ENCODE measurements at regions not wholly inside any gene's neighbourhood (a gene's known extent, or its start where the extent isn't known, plus 50 kb on each side); places are given as distances from the start of the nearest gene placed in this dataset.

DNA sequence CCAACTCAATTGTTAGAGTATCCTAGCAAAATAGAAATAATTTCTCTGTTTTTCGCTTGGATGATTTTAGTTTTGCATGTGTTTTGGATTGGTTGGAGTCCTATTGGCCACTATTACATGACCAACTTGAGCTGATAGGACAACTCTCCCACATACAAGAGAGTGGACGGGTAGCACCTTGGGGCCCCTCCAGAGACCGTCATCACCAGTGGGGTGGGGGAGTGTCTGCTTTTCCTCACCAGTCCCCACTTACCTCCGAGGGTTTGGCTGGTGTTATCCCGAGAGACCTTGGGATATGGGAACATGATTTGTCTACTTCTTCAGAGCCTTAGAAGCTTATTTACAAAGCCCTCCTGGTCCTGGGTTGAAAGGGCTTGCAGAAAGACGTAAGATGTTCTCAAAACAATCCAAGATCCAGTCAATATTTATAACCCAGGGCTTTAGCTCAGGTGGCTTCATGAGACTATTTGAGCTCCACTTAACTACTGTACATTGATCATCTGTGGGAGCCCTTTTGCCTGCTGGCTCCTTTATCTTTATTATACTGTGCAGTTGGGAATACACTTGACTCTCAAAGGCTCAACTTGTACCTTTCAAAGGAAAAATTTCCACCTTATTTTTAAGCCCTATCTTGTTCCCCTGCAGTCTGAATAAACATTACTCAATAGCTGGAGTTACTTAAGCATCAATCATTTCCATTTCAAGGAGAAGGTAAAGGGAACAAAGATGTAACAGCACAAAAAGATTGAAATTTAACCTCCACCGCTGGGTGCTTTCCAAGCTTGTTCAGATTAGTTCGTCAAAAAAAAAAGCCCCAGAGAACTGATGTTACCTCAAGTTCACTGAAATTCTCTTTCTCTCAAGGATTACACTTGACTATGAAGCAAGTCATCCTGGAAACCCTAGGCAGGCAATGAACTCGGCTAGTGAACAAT, 119.7 kb downstream of the WDR11 start:
- DNase-seq (ENCODE audit: low read depth) = no peak
- no peak overlapping the region for H3K4me3 ChIP-seq (replicated peaks; ENCODE audit: low read depth, low read length)
- TF ChIP-seq, protein P1, sequence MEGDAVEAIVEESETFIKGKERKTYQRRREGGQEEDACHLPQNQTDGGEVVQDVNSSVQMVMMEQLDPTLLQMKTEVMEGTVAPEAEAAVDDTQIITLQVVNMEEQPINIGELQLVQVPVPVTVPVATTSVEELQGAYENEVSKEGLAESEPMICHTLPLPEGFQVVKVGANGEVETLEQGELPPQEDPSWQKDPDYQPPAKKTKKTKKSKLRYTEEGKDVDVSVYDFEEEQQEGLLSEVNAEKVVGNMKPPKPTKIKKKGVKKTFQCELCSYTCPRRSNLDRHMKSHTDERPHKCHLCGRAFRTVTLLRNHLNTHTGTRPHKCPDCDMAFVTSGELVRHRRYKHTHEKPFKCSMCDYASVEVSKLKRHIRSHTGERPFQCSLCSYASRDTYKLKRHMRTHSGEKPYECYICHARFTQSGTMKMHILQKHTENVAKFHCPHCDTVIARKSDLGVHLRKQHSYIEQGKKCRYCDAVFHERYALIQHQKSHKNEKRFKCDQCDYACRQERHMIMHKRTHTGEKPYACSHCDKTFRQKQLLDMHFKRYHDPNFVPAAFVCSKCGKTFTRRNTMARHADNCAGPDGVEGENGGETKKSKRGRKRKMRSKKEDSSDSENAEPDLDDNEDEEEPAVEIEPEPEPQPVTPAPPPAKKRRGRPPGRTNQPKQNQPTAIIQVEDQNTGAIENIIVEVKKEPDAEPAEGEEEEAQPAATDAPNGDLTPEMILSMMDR (IDR thresholded peaks at IDR 0.05; ENCODE audit: low read length, missing control alignments) = no peak

DNA sequence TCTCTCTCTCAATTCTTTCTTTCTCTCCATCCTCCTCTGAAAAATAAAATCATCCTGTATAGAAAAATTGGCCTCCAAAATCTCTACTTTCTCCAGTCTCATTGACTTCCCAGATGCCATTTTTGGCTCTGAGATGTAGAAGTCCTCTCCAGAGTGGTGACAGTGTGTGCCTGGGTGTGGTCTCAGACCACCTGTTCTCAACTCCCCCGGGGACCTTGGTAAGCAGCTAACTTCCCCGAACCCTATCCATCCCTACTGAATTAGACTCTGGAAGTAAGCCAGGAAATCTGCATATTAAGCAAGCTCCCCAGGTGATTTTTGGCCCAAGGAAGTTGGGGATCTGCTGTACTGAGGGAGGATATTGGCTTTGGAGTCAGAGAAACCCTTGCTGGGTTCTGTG, 120.5 kb downstream of the WDR11 start:
- no peak for DNase-seq (ENCODE audit: low read depth)

DNA sequence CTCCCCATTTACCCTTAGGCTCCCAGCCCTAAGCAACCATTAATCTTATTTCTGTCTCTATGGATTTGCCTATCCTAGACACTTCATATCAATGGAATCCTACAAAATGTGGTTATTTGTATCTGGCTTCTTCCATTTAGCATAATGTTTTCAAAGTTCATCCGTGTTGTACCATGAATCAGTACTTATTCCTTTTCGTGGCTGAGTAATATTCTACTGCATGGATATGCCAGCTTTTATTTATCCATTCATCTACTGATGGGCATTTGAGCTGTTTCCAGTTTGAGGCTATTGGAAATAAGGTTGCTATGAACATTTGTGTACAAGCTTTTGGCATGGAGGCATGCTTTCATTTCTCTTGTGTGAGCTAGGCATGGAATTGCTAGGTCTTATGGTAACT, 121.1 kb downstream of the WDR11 start:
- H3K4me3 ChIP-seq (replicated peaks; ENCODE audit: low read depth, low read length) = no peak overlapping the region
- no peak for DNase-seq (ENCODE audit: low read depth)
- TF ChIP-seq, protein P1 (IDR thresholded peaks at IDR 0.05; ENCODE audit: low read length, missing control alignments) = no peak

More for the DNA sequence above, 120.5 kb downstream of the WDR11 start:
- TF ChIP-seq, protein P1 (IDR thresholded peaks at IDR 0.05; ENCODE audit: low read length, missing control alignments) = no peak
- no peak overlapping the region for H3K4me3 ChIP-seq (replicated peaks; ENCODE audit: low read depth, low read length)

DNA sequence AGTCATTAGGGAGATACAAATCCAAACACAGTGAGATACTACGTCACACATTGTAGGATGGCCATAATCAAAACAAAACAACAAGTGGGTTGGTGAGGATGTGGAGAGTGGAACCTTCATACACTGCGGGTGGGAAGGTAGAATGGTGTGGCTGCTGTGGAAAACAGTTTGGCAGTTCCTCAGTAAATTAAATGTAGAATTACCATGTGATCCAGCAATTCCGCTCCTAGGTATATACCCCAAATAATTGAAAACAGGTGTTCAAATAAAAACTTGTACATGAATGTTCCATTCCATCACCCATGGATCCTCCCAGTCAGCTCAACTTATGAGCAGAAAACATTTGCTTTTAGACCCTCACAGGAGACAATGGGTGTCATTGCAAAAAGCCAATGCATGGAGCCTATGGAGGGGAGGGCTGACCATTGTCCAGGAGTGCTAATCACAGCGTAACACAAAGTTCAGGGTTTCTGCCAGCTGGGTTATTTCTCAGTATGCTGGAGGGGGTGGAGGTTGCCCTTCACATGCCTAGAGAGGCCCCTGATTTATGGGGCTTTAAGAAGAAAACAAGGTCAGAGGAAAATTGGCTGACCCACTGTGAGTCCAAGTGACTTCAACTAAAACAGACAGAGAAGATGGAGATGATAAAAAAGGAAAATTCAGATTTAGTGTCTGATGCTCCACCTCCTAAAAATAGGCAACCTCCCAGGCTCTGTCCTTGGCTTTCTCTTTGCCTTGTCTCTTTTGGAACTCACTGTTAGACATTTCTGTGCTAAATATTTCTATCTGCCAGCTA, 124.1 kb downstream of the WDR11 start:
- no peak overlapping the region for H3K4me3 ChIP-seq (replicated peaks; ENCODE audit: low read depth, low read length)
- TF ChIP-seq, protein P1 (IDR thresholded peaks at IDR 0.05; ENCODE audit: low read length, missing control alignments) = no peak
- DNase-seq (ENCODE audit: low read depth) = no peak

DNA sequence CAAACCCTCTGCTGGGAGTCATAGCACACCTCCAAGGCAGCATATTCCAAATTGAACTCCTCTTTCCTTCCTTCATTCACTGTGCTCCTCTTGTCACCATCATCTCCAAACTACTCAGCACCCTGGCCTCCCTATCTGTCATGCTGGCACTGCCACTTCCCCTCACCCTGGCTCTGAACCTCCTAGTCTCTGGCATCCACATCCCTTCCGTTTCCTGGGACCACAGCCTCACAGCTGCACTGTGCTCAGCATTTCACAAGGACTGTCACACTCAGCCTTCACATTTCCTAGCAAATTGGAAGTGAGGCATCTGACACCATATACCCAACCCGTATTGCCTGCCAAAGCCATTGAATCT, 124.7 kb downstream of the WDR11 start:
- TF ChIP-seq, protein P1 (IDR thresholded peaks at IDR 0.05; ENCODE audit: low read length, missing control alignments) = no peak
- no peak overlapping the region for H3K4me3 ChIP-seq (replicated peaks; ENCODE audit: low read depth, low read length)
- DNase-seq (ENCODE audit: low read depth) = no peak

DNA sequence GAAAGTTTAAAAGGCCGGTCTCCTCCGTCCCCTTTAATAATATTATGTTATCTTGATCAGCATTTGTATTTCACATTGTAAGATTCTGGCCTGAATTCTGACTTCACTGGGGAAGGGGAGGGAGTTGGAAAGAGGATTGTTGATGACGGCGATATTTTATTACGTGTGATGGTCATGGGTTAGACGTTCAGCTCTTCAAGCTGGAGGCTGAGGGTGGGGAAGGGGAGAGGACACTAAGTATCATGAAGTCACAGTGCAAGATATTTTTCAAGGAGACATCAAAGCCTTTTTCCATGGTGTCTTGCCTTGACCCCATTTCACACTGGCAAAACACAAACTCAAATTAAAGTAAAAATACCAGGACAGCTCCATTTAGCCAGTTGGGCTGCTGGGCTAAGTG, 126.7 kb downstream of the WDR11 start:
- DNase-seq (ENCODE audit: low read depth) = no peak
- H3K4me3 ChIP-seq (replicated peaks; ENCODE audit: low read depth, low read length) = no peak overlapping the region
- TF ChIP-seq, protein P1 (IDR thresholded peaks at IDR 0.05; ENCODE audit: low read length, missing control alignments) = no peak
